ENCODE measurements at regions not wholly inside any gene's neighbourhood (a gene's known extent, or its start where the extent isn't known, plus 50 kb on each side); places are given as distances from the start of the nearest gene placed in this dataset.
A peak's percentile ranks its signal among the peaks of the same experiment; 100 is the strongest.

DNA sequence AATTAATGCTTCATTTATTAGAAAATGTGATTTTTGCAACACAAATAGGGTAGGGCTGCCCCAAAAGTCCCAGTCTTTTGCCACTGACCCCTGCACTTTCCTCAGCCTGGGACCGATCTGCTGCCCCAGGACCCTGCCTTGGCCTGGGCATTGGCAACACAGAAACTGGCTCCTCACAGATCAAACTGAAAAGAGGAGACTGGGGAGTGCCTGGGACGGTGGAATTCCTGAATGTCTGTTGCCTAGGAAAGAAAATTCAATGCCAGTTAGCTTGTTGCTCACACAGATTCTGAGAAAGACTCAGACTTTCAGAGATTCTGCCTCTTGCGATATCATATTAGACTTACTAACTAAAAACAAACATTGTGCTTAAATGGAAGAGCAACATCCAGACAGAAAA lies 211.2 kb downstream of the VAPA start:
- no peak for DNase-seq (ENCODE audit: low spot score in 2 of 2)
- Histone ChIP-seq H3K27me3 (no peaks in the 10 kb centered on the region), H3K9me3 (no peaks in the 10 kb centered on the region), H3K4me3 (no peak overlapping the region), H3K4me1 (no peaks in the 10 kb centered on the region), H3K27ac (no peak overlapping the region), H3K36me3 (no peaks in the 10 kb centered on the region)
- TF ChIP-seq POLR2AphosphoS5 (IDR thresholded peaks at IDR 0.05): no peak
- no peak for TF ChIP-seq POLR2A (IDR thresholded peaks at IDR 0.05)
- TF ChIP-seq, protein P1, sequence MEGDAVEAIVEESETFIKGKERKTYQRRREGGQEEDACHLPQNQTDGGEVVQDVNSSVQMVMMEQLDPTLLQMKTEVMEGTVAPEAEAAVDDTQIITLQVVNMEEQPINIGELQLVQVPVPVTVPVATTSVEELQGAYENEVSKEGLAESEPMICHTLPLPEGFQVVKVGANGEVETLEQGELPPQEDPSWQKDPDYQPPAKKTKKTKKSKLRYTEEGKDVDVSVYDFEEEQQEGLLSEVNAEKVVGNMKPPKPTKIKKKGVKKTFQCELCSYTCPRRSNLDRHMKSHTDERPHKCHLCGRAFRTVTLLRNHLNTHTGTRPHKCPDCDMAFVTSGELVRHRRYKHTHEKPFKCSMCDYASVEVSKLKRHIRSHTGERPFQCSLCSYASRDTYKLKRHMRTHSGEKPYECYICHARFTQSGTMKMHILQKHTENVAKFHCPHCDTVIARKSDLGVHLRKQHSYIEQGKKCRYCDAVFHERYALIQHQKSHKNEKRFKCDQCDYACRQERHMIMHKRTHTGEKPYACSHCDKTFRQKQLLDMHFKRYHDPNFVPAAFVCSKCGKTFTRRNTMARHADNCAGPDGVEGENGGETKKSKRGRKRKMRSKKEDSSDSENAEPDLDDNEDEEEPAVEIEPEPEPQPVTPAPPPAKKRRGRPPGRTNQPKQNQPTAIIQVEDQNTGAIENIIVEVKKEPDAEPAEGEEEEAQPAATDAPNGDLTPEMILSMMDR (IDR thresholded peaks at IDR 0.05): no peak
- intact Hi-C loops (cut with DNase I; ENCODE audit: low total_unique reads): no loop called here

DNA sequence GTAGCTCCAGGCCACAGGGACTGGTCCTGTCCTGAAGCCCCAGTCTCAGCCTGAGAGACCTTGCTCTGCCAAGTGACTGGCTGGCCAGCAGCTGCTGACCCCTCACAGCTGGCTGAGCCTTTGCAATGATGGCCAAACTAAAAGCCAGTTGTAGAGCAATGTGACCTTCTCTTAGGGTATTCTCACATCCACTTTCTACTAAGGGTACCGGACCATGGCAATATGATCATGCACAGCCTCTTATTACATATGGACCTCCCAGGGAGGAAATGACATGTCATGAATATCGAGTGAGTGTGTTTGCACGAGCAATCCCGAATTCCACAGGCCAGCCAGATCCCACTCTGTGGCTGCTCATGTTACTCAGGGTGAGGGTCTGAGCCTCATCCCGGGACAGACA lies 213.9 kb downstream of the VAPA start:
- TF ChIP-seq, protein P1 (IDR thresholded peaks at IDR 0.05): no peak
- no peak for TF ChIP-seq POLR2A (IDR thresholded peaks at IDR 0.05)
- TF ChIP-seq POLR2AphosphoS5 (IDR thresholded peaks at IDR 0.05): no peak
- Histone ChIP-seq H3K27me3 (no peaks in the 10 kb centered on the region), H3K27ac (no peak overlapping the region), H3K9me3 (no peaks in the 10 kb centered on the region), H3K4me3 (no peak overlapping the region), H3K4me1 (no peaks in the 10 kb centered on the region), H3K36me3 (no peaks in the 10 kb centered on the region)
- intact Hi-C loops (cut with DNase I; ENCODE audit: low total_unique reads): no loop called here
- no peak for DNase-seq (ENCODE audit: low spot score in 2 of 2)

DNA sequence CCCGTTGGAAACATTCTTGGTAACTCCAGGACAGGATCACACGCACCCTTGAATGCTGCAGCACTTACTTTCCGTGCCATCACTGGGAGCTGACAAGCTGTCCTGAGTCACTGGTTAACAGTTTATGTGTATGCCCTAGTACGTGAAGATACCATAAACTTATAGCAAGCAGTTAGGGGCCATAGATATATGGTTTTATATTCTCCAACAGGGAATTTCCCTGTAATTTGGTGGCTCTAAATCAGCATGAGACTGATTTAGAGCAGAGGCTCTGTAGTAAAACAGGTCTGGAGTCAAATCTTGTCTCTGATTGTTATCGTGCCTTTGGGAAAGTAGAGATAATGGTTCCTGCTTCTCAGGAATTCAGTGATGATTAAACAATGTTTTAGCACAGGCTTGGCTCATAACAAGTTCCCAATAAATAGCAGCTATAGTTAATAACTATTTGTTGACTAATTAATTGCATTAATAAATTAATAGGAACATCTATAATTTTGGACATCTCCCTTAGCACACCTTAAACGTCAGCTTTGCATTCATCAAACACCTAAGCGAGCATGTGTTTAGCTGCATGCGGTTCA lies 215.2 kb downstream of the VAPA start:
- no peak for DNase-seq (ENCODE audit: low spot score in 2 of 2)
- H3K4me1 ChIP-seq: no peaks in the 10 kb centered on the region
- no peaks in the 10 kb centered on the region for H3K27me3 ChIP-seq
- TF ChIP-seq, protein P1 (IDR thresholded peaks at IDR 0.05): no peak
- no peak for TF ChIP-seq POLR2A (IDR thresholded peaks at IDR 0.05)
- TF ChIP-seq POLR2AphosphoS5 (IDR thresholded peaks at IDR 0.05): no peak
- H3K9me3 ChIP-seq: no peaks in the 10 kb centered on the region
- no peak overlapping the region for H3K4me3 ChIP-seq
- H3K36me3 ChIP-seq: no peaks in the 10 kb centered on the region
- intact Hi-C loops (cut with DNase I; ENCODE audit: low total_unique reads): no loop called here
- H3K27ac ChIP-seq: no peak overlapping the region

- DNase-seq (ENCODE audit: low spot score in 2 of 2): no peak
- H3K9me3 ChIP-seq: no peaks in the 10 kb centered on the region
- no peak overlapping the region for H3K27ac ChIP-seq
- H3K4me3 ChIP-seq: no peak overlapping the region
- H3K36me3 ChIP-seq: no peaks in the 10 kb centered on the region
- H3K27me3 ChIP-seq: no peaks in the 10 kb centered on the region
- no peaks in the 10 kb centered on the region for H3K4me1 ChIP-seq
- TF ChIP-seq POLR2AphosphoS5 (IDR thresholded peaks at IDR 0.05) (no peak), POLR2A (IDR thresholded peaks at IDR 0.05) (no peak)
- TF ChIP-seq, protein P1 (IDR thresholded peaks at IDR 0.05): no peak
- intact Hi-C loops (cut with DNase I; ENCODE audit: low total_unique reads): no loop called here
Observed at GRCh38 chr18:10130606-10131005, 216.8 kb downstream of the VAPA start.

- no peaks in the 10 kb centered on the region for H3K36me3 ChIP-seq
- intact Hi-C loops (cut with DNase I; ENCODE audit: low total_unique reads): no loop called here
- H3K27me3 ChIP-seq: no peaks in the 10 kb centered on the region
- TF ChIP-seq POLR2AphosphoS5 (IDR thresholded peaks at IDR 0.05): no peak
- no peak for TF ChIP-seq POLR2A (IDR thresholded peaks at IDR 0.05)
- TF ChIP-seq, protein P1 (IDR thresholded peaks at IDR 0.05): no peak
- peak overlapping the region in 1 of 2 donors; percentile 67 for H3K27ac ChIP-seq
- no peaks in the 10 kb centered on the region for H3K4me1 ChIP-seq
- no peak overlapping the region for H3K4me3 ChIP-seq
- H3K9me3 ChIP-seq: no peaks in the 10 kb centered on the region
- DNase-seq (ENCODE audit: low spot score in 2 of 2): no peak
Observed at GRCh38 chr18:10131081-10131459, 217.3 kb downstream of the VAPA start.

Measured in breast epithelium (tissue), 4 donors.